GM21367 (cell line): ENCODE measurements at regions not wholly inside any gene's neighbourhood (a gene's known extent, or its start where the extent isn't known, plus 50 kb on each side); places are given as distances from the start of the nearest gene placed in this dataset.

Experiments
- ATAC-seq: cut with Tn5 transposase; IDR thresholded peaks from one replicate; pipeline ENCODE4 v1.9.1; 2021; ENCODE audit not compliant: unreplicated experiment

GRCh38 chr10:8731121-8732095 is 676.9 kb downstream of the GATA3 start:
- ATAC-seq: no peak

DNA sequence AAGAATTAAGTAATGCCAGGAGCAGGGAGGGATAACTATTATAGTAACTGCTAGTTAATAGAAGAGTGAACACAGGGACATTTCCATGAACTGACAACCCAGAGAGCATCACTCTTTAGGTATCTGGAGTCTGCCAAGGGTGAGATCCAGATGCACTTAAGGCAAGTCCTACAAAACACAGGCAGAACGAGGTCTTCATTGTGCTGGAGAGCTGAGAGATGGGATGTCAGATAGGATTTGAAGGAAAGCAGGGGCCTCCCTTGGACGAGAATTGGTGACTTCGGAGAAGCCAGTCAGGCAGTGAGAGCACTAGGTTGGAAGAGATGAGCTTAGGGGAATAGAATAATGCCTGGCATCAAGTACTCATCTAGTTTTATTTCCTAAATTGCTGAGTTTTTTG is 684.5 kb downstream of the GATA3 start:
- no peak for ATAC-seq

GRCh38 chr10:8752146-8752843 is 697.8 kb downstream of the GATA3 start:
- no peak for ATAC-seq

GRCh38 chr10:8758029-8758428 is 703.5 kb downstream of the GATA3 start:
- ATAC-seq: no peak

GRCh38 chr10:8766899-8767298 is 712.4 kb downstream of the GATA3 start:
- ATAC-seq: no peak

DNA sequence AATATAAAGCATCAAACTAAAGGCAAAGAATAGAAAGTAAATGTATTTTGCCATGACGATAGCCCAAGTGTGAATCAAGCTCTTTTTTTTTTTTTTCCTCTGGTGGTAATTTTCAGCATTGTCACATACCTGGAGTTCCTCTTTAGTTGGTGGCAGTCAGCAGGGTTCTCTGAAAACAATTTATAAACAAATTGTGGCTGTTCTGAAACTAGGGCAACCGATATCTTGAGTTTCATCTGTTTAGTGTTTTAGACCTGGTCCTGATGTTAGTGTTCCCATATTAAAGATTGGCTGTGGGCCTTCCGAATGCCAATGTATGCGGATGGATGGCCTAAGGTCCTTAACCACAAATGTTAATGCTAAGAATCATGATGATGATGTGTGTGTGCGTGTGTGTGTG is 713.1 kb downstream of the GATA3 start:
- no peak for ATAC-seq

- no peak for ATAC-seq
Observed at GRCh38 chr10:8768341-8768740, 713.9 kb downstream of the GATA3 start.

GRCh38 chr10:8768852-8769251 is 714.4 kb downstream of the GATA3 start:
- ATAC-seq: no peak

DNA sequence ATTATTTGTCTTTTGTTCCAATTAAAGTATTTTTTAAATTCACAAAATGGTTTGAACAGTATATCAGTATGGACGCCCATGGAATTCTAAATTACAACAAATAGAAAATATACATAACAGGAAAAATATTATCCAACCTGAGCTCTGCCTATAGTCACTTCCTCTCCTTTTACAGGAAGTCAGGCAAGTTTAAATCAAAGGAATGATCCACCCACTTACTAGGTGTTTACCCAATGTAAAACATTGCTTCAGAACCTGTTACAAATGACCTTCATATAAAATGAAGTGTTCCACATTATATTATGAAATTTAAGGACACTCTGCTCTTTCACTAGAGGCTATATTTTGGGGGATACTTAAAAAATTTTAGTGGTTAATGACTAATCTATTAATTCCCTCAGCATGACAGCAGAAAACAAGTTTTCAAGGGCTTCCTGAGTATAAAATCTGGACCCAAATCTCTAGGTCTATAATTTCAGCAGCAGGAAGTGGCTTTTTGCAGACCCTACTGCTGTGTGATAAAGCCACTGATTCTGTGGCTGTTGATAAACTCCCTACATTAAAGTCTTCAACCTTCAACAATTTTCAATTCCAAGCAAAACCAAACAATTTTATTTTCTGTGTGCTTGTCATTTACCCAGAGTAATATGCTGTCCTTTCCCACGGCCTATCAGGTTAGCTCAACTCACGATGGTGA is 722.6 kb downstream of the GATA3 start:
- ATAC-seq: no peak

- no peak for ATAC-seq
Observed at GRCh38 chr10:8778713-8779112, 724.2 kb downstream of the GATA3 start.

GRCh38 chr10:8787649-8788048 is 733.2 kb downstream of the GATA3 start:
- ATAC-seq: no peak

DNA sequence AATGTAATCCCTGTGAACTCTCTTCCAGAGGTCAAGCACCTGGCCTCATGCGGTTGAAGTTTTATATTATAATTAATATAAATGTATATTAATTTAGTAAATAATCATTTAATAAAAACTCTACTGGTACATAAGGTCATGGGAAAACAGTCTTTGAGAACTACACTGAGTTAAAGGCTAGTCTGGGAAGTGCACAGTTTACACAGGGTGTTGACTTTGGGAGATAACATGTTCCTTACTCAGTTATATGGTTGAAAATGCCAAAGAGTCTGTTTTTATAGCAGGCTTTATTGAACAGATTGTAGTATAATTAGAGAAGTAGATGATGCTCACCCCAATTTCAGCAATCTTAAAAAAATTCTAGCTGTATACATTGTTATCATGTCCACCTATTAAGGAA is 735.9 kb downstream of the GATA3 start:
- ATAC-seq: no peak

GRCh38 chr10:8794860-8795259 is 740.4 kb downstream of the GATA3 start:
- ATAC-seq: no peak

GRCh38 chr10:8800426-8800825 is 745.9 kb downstream of the GATA3 start:
- no peak for ATAC-seq

- no peak for ATAC-seq
Observed at GRCh38 chr10:8803992-8804391, 749.5 kb downstream of the GATA3 start.

GRCh38 chr10:8810677-8811076 is 756.2 kb downstream of the GATA3 start:
- no peak for ATAC-seq

GRCh38 chr10:8811201-8811600 is 756.7 kb downstream of the GATA3 start:
- no peak for ATAC-seq

GRCh38 chr10:8815969-8816368 is 761.5 kb downstream of the GATA3 start:
- no peak for ATAC-seq

GRCh38 chr10:8817299-8817698 is 762.8 kb downstream of the GATA3 start:
- ATAC-seq: no peak

GRCh38 chr10:8825611-8826010 is 771.1 kb downstream of the GATA3 start:
- ATAC-seq: no peak

DNA sequence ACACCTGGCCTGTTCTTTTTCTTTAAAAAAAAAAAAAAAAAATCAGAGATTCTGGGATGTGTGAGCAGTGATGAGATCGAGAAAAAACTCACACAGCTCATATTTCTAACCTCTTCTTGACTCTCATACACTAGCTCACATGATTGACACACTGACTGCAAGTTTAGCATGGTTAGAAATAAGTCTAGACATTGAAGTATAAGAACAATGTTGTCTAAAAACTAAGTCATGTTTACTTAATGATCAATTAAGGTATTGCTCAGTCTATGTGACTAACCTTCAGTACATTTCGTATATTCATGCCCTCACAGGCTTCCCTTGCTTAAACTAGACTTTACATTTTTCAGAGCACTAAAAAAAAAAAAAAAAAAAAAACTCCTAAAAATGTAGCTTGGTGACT is 775.1 kb downstream of the GATA3 start:
- ATAC-seq: no peak

DNA sequence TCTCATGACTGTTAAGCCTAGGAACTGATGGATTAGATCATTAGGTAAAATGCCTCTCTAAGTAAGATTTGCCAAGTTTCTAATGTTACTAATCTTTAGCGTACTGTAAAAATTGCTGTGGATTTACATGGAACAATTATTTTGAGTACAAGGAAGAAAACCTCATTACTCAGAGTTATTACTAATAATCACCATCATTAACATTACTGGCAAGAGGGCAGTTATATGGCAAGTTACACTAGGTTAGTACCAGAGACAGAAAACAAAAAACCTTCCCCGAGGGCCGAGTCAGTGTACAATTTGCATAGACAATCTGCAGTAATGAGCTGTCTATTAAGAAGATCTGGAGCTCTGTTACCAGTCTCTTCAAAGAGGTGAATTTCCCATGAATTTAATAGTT is 775.6 kb downstream of the GATA3 start:
- no peak for ATAC-seq
